IMR-90 (cell line): ENCODE measurements at regions not wholly inside any gene's neighbourhood (a gene's known extent, or its start where the extent isn't known, plus 50 kb on each side); places are given as distances from the start of the nearest gene placed in this dataset.

Experiments
- ATAC-seq: fragments of 200-7000 bp; cut with Tn5 transposase; 2 replicates; pipeline ENCODE4 v1.9.1; 2020; ENCODE audit warnings: low read depth, mild to moderate bottlenecking, moderate library complexity
- BruUV-seq: library from RNA; stranded (reverse); fragments of 400-500 nt; replicated peaks from 2 replicates; lab custom pipeline; 2021; lab: Mats Ljungman, UMichigan
- CTCF ChIA-PET: fragments of 300-600 bp; formaldehyde crosslinking; extraction: SDS; loops from one replicate; lab custom pipeline; 2021; ENCODE audit warnings: antibody characterized with exemption; lab: Yijun Ruan, JAX
- POLR2A ChIA-PET: fragments of 300-600 bp; sonication (Branson Sonifier 250); formaldehyde crosslinking; loops from one replicate; lab custom pipeline; 2022; ENCODE audit warnings: antibody characterized with exemption; ENCODE audit not compliant: unreplicated experiment; lab: Charles Lee
- DNase-seq: peaks from one replicate; pipeline ENCODE4 v3.0.0; 2013
- H2AFZ ChIP-seq: replicated peaks from 2 replicates; pipeline ENCODE3; 2013; ENCODE audit warnings: low read length, mild to moderate bottlenecking; ENCODE audit not compliant: poor library complexity
- H2AK5ac ChIP-seq: 2 replicates; pipeline ENCODE4 v1.6.1; 2013; ENCODE audit warnings: low read depth, low read length, inconsistent platforms
- H2AK9ac ChIP-seq: replicated peaks from 2 replicates; pipeline ENCODE3; 2013; ENCODE audit warnings: mild to moderate bottlenecking, low read depth, low read length, moderate library complexity; ENCODE audit not compliant: poor library complexity
- H2BK120ac ChIP-seq: 2 replicates; pipeline ENCODE4 v1.6.1; 2013; ENCODE audit warnings: low read depth, low read length, inconsistent platforms
- H2BK15ac ChIP-seq: 3 replicates; pipeline ENCODE4 v1.6.1; 2013; ENCODE audit warnings: low read depth, low read length, inconsistent platforms
- H2BK20ac ChIP-seq: 2 replicates; pipeline ENCODE4 v1.6.1; 2013; ENCODE audit warnings: low read depth, mild to moderate bottlenecking, inconsistent platforms, low read length, moderate library complexity
- H2BK5ac ChIP-seq: 2 replicates; pipeline ENCODE4 v1.6.1; 2013; ENCODE audit warnings: mild to moderate bottlenecking, low read depth, low read length, inconsistent platforms; ENCODE audit not compliant: poor library complexity, severe bottlenecking
- H3K14ac ChIP-seq: replicated peaks from 2 replicates; pipeline ENCODE4 v1.6.1; 2013; ENCODE audit warnings: low read depth, low read length, inconsistent platforms
- H3K18ac ChIP-seq: 2 replicates; pipeline ENCODE4 v1.6.1; 2013; ENCODE audit warnings: low read depth, low read length, control low read depth
- H3K23ac ChIP-seq: 2 replicates; pipeline ENCODE4 v1.6.1; 2013; ENCODE audit warnings: low read depth, low read length, inconsistent platforms
- H3K27ac ChIP-seq: 2 replicates; pipeline ENCODE4 v1.5.1; 2013; ENCODE audit warnings: mild to moderate bottlenecking, control low read depth, low read length; ENCODE audit not compliant: insufficient read depth
- H3K27me3 ChIP-seq: 2 replicates; pipeline ENCODE4 v1.6.1; 2013; ENCODE audit warnings: low read length; ENCODE audit not compliant: control insufficient read depth, insufficient read depth
- H3K36me3 ChIP-seq: 2 replicates; pipeline ENCODE4 v1.6.1; 2013; ENCODE audit warnings: low read length, mixed read lengths; ENCODE audit not compliant: control insufficient read depth, insufficient read depth
- H3K4ac ChIP-seq: 2 replicates; pipeline ENCODE4 v1.6.1; 2013; ENCODE audit warnings: low read depth, low read length, inconsistent platforms
- H3K4me1 ChIP-seq: 2 replicates; pipeline ENCODE4 v1.6.1; 2013; ENCODE audit warnings: low read length, mixed read lengths; ENCODE audit not compliant: control insufficient read depth, insufficient read depth
- H3K4me2 ChIP-seq: 2 replicates; pipeline ENCODE4 v1.6.1; 2013; ENCODE audit warnings: low read depth, mild to moderate bottlenecking, control low read depth, low read length, moderate library complexity
- H3K4me3 ChIP-seq: 2 replicates; pipeline ENCODE4 v1.5.1; 2013; ENCODE audit warnings: low read depth, mild to moderate bottlenecking, control low read depth, low read length, moderate library complexity; ENCODE audit not compliant: insufficient read depth
- H3K56ac ChIP-seq: 2 replicates; pipeline ENCODE4 v1.6.1; 2013; ENCODE audit warnings: low read length, inconsistent platforms; ENCODE audit not compliant: insufficient read depth; ENCODE audit errors: extremely low read depth
- H3K79me1 ChIP-seq, 2 experiments: 2 replicates each; pipeline ENCODE4 v1.6.1; 2013; ENCODE audit warnings: low read length in 2 of 2, inconsistent platforms in 1 of 2, low read depth in 1 of 2
- H3K9ac ChIP-seq: 2 replicates; pipeline ENCODE4 v1.6.1; 2013; ENCODE audit warnings: low read depth, low read length, control low read depth
- H3K9me1 ChIP-seq: 2 replicates; pipeline ENCODE4 v1.6.1; 2013; ENCODE audit warnings: low read length, inconsistent platforms; ENCODE audit not compliant: insufficient read depth
- H3K9me3 ChIP-seq: 2 replicates; pipeline ENCODE4 v1.6.1; 2013; ENCODE audit warnings: low read length; ENCODE audit not compliant: control insufficient read depth, insufficient read depth
- H4K20me1 ChIP-seq: 2 replicates; pipeline ENCODE4 v1.6.1; 2013; ENCODE audit warnings: low read length, inconsistent platforms; ENCODE audit not compliant: insufficient read depth
- H4K5ac ChIP-seq: 2 replicates; pipeline ENCODE4 v1.6.1; 2013; ENCODE audit warnings: mild to moderate bottlenecking, low read depth, low read length, control low read depth
- H4K8ac ChIP-seq, 2 experiments: 2 replicates each; pipeline ENCODE4 v1.6.1; 2013; ENCODE audit warnings: low read depth in 2 of 2, low read length in 2 of 2, control low read depth in 1 of 2, inconsistent platforms in 1 of 2
- H4K91ac ChIP-seq: 2 replicates; pipeline ENCODE4 v1.6.1; 2013; ENCODE audit warnings: low read depth, low read length, inconsistent platforms; ENCODE audit not compliant: insufficient read depth
- CHD1 ChIP-seq: IDR thresholded peaks from 2 replicates; pipeline ENCODE4 v1.6.1; 2012; ENCODE audit warnings: low read depth, low read length, improper control_type of control experiment
- MAFK ChIP-seq: IDR thresholded peaks from 2 replicates; pipeline ENCODE4 v1.6.1; 2012; ENCODE audit warnings: low read depth, low read length, improper control_type of control experiment
- MXI1 ChIP-seq: IDR thresholded peaks from 2 replicates; pipeline ENCODE4 v1.6.1; 2012; ENCODE audit warnings: low read depth, mild to moderate bottlenecking, low read length, moderate library complexity, borderline replicate concordance
- NFE2L2 ChIP-seq: fragments of 150-350 bp; IDR thresholded peaks from 2 replicates; pipeline ENCODE4 v1.6.1; 2016; ENCODE audit warnings: low read depth, mild to moderate bottlenecking, low read length
- RFX5 ChIP-seq: IDR thresholded peaks from 2 replicates; pipeline ENCODE4 v1.8.0; 2012; ENCODE audit warnings: low read depth, mild to moderate bottlenecking, low read length, moderate library complexity
- WGBS, 2 experiments: methylation state at CpG; one replicate each; pipeline versions ENCODE4 v1.1.5 to v1.1.7; 2013; ENCODE audit warnings: missing lambda C conversion rate in 2 of 2; ENCODE audit not compliant: insufficient read length in 1 of 2; ENCODE audit errors: extremely low coverage in 2 of 2; 5-methylcytosine and 5-hydroxymethylcytosine counted together
- dilution Hi-C: fragments of 300-500 bp; cut with HindIII; formaldehyde crosslinking; loops from one replicate; pipeline ENCODE4 v1.14.3; 2018; ENCODE audit warnings: low sequenced_read_pairs; ENCODE audit not compliant: unreplicated experiment
- in situ Hi-C: fragments of 300-500 bp; cut with MboI; formaldehyde crosslinking; loops from 3 replicates; pipeline ENCODE4 v1.14.3; 2019; ENCODE audit warnings: low sequenced_read_pairs, inconsistent platforms, mixed read lengths
- intact Hi-C: fragments of 100-400 bp; cut with micrococcal nuclease; formaldehyde crosslinking; loops from 2 replicates; pipeline ENCODE4 v1.10.0; 2022

- Histone ChIP-seq H3K18ac (no peak overlapping the region), H3K9me1 (no peaks in the 10 kb centered on the region), H3K27ac (no peak overlapping the region), H2AK5ac (no peak overlapping the region), H2AFZ (no peak overlapping the region), H2BK15ac (no peak overlapping the region), H4K5ac (no peak overlapping the region), H4K8ac (no peak overlapping the region), H3K9ac (no peak overlapping the region), H3K4me2 (no peak overlapping the region), H3K36me3 (no peaks in the 10 kb centered on the region), H4K91ac (no peak overlapping the region), H3K79me1 (no peaks in the 10 kb centered on the region), H2BK5ac (peak overlapping the region; percentile 19), H3K4ac (no peak overlapping the region), H2BK120ac (no peak overlapping the region), H3K23ac (no peak overlapping the region), H2AK9ac (no peak overlapping the region), H3K4me1 (no peaks in the 10 kb centered on the region), H3K4me3 (no peak overlapping the region), H2BK20ac (no peak overlapping the region), H3K14ac (no peak overlapping the region), H3K9me3 (peaks cover 5% of the 10 kb centered on the region; the same call in 1 of the 2 replicates), H3K56ac (no peak overlapping the region), H4K20me1 (no peaks in the 10 kb centered on the region), H3K27me3 (no peaks in the 10 kb centered on the region)
- dilution Hi-C loops (no loop called here), intact Hi-C loops (no loop called here), in situ Hi-C loops (no loop called here)
- POLR2A ChIA-PET = no interaction called here
- DNase-seq (no peak), ATAC-seq (no peak)
- no TSS peak for BruUV-seq
- TF ChIP-seq NFE2L2 (no peak), MXI1 (no peak), CHD1 (no peak), MAFK (no peak), RFX5 (no peak)
- CTCF ChIA-PET = no interaction called here
- no CpG with 5 or more reads among the region's 4 CpGs for WGBS, 2 experiments
Measured at GRCh38 chr17:79497777-79498348, 113.0 kb downstream of the RBFOX3 start.
